ENCODE measurements at regions not wholly inside any gene's neighbourhood (a gene's known extent, or its start where the extent isn't known, plus 50 kb on each side); places are given as distances from the start of the nearest gene placed in this dataset.

- TF ChIP-seq, protein P1, sequence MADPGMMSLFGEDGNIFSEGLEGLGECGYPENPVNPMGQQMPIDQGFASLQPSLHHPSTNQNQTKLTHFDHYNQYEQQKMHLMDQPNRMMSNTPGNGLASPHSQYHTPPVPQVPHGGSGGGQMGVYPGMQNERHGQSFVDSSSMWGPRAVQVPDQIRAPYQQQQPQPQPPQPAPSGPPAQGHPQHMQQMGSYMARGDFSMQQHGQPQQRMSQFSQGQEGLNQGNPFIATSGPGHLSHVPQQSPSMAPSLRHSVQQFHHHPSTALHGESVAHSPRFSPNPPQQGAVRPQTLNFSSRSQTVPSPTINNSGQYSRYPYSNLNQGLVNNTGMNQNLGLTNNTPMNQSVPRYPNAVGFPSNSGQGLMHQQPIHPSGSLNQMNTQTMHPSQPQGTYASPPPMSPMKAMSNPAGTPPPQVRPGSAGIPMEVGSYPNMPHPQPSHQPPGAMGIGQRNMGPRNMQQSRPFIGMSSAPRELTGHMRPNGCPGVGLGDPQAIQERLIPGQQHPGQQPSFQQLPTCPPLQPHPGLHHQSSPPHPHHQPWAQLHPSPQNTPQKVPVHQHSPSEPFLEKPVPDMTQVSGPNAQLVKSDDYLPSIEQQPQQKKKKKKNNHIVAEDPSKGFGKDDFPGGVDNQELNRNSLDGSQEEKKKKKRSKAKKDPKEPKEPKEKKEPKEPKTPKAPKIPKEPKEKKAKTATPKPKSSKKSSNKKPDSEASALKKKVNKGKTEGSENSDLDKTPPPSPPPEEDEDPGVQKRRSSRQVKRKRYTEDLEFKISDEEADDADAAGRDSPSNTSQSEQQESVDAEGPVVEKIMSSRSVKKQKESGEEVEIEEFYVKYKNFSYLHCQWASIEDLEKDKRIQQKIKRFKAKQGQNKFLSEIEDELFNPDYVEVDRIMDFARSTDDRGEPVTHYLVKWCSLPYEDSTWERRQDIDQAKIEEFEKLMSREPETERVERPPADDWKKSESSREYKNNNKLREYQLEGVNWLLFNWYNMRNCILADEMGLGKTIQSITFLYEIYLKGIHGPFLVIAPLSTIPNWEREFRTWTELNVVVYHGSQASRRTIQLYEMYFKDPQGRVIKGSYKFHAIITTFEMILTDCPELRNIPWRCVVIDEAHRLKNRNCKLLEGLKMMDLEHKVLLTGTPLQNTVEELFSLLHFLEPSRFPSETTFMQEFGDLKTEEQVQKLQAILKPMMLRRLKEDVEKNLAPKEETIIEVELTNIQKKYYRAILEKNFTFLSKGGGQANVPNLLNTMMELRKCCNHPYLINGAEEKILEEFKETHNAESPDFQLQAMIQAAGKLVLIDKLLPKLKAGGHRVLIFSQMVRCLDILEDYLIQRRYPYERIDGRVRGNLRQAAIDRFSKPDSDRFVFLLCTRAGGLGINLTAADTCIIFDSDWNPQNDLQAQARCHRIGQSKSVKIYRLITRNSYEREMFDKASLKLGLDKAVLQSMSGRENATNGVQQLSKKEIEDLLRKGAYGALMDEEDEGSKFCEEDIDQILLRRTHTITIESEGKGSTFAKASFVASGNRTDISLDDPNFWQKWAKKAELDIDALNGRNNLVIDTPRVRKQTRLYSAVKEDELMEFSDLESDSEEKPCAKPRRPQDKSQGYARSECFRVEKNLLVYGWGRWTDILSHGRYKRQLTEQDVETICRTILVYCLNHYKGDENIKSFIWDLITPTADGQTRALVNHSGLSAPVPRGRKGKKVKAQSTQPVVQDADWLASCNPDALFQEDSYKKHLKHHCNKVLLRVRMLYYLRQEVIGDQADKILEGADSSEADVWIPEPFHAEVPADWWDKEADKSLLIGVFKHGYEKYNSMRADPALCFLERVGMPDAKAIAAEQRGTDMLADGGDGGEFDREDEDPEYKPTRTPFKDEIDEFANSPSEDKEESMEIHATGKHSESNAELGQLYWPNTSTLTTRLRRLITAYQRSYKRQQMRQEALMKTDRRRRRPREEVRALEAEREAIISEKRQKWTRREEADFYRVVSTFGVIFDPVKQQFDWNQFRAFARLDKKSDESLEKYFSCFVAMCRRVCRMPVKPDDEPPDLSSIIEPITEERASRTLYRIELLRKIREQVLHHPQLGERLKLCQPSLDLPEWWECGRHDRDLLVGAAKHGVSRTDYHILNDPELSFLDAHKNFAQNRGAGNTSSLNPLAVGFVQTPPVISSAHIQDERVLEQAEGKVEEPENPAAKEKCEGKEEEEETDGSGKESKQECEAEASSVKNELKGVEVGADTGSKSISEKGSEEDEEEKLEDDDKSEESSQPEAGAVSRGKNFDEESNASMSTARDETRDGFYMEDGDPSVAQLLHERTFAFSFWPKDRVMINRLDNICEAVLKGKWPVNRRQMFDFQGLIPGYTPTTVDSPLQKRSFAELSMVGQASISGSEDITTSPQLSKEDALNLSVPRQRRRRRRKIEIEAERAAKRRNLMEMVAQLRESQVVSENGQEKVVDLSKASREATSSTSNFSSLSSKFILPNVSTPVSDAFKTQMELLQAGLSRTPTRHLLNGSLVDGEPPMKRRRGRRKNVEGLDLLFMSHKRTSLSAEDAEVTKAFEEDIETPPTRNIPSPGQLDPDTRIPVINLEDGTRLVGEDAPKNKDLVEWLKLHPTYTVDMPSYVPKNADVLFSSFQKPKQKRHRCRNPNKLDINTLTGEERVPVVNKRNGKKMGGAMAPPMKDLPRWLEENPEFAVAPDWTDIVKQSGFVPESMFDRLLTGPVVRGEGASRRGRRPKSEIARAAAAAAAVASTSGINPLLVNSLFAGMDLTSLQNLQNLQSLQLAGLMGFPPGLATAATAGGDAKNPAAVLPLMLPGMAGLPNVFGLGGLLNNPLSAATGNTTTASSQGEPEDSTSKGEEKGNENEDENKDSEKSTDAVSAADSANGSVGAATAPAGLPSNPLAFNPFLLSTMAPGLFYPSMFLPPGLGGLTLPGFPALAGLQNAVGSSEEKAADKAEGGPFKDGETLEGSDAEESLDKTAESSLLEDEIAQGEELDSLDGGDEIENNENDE (IDR thresholded peaks at IDR 0.05; ENCODE audit: insufficient replicate concordance, low read length), result no peak
- TF ChIP-seq RAD21 (IDR thresholded peaks at IDR 0.05 in 1 of 2, conservative IDR thresholded peaks at IDR 0.05 in 1 of 2; ENCODE audit: low read depth in 2 of 2, low read length in 2 of 2), result no peak
- TF ChIP-seq ZNF274 (IDR thresholded peaks at IDR 0.05; ENCODE audit: borderline replicate concordance, extremely low read depth, low read length), result no peak
- TF ChIP-seq USF2 (IDR thresholded peaks at IDR 0.05; ENCODE audit: low read length), result no peak
- TF ChIP-seq RNF2 (IDR thresholded peaks at IDR 0.05; ENCODE audit: borderline replicate concordance, low read depth, low read length, missing control alignments, poor library complexity, severe bottlenecking), result no peak
- TF ChIP-seq SP4 (IDR thresholded peaks at IDR 0.05; ENCODE audit: low read length), result no peak
- no peak for TF ChIP-seq ATF3 (IDR thresholded peaks at IDR 0.05; ENCODE audit: insufficient read depth, low read depth, low read length)
- TF ChIP-seq GTF2F1 (IDR thresholded peaks at IDR 0.05; ENCODE audit: borderline replicate concordance, low read depth, low read length), result no peak
- no peak for TF ChIP-seq EZH2 (IDR thresholded peaks at IDR 0.05; ENCODE audit: low read depth, low read length, severe bottlenecking)
Observed at GRCh38 chr18:66916834-66917233, 312.9 kb upstream of the CDH19 start (continued).

Data from H1 (cell line).